ENCODE measurements at regions not wholly inside any gene's neighbourhood (a gene's known extent, or its start where the extent isn't known, plus 50 kb on each side); places are given as distances from the start of the nearest gene placed in this dataset.

DNA sequence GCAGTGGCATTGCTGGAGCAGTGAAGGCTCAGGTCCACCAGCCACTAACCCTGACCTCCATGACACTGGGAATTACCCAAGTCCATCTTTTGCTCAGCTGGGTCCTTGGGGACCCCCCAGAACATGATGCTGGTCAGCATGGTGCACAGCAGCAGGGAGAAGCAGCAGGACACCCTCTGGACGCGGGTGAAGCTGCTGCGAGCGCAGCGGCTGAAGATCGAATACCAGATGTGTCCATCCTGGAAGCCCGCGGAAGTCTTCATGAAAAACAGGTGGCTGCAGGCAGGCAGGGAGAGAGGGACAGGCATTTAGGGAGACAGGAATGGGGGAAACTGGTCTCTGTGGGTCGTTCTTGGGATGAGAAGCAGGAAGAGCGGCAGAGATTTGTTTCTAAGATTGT lies 53.4 kb upstream of the GCSH start:
- TF ChIP-seq, protein P1, sequence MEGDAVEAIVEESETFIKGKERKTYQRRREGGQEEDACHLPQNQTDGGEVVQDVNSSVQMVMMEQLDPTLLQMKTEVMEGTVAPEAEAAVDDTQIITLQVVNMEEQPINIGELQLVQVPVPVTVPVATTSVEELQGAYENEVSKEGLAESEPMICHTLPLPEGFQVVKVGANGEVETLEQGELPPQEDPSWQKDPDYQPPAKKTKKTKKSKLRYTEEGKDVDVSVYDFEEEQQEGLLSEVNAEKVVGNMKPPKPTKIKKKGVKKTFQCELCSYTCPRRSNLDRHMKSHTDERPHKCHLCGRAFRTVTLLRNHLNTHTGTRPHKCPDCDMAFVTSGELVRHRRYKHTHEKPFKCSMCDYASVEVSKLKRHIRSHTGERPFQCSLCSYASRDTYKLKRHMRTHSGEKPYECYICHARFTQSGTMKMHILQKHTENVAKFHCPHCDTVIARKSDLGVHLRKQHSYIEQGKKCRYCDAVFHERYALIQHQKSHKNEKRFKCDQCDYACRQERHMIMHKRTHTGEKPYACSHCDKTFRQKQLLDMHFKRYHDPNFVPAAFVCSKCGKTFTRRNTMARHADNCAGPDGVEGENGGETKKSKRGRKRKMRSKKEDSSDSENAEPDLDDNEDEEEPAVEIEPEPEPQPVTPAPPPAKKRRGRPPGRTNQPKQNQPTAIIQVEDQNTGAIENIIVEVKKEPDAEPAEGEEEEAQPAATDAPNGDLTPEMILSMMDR (IDR thresholded peaks at IDR 0.05), result no peak
- TF ChIP-seq POLR2A (IDR thresholded peaks at IDR 0.05), result no peak
